HG02678 (cell line): ENCODE measurements at regions not wholly inside any gene's neighbourhood (a gene's known extent, or its start where the extent isn't known, plus 50 kb on each side); places are given as distances from the start of the nearest gene placed in this dataset.

ENCODE experiments used
- ATAC-seq: cut with Tn5 transposase; IDR thresholded peaks from one replicate; pipeline ENCODE4 v1.9.1; 2021; ENCODE audit warnings: mild to moderate bottlenecking, moderate library complexity; ENCODE audit not compliant: unreplicated experiment

DNA sequence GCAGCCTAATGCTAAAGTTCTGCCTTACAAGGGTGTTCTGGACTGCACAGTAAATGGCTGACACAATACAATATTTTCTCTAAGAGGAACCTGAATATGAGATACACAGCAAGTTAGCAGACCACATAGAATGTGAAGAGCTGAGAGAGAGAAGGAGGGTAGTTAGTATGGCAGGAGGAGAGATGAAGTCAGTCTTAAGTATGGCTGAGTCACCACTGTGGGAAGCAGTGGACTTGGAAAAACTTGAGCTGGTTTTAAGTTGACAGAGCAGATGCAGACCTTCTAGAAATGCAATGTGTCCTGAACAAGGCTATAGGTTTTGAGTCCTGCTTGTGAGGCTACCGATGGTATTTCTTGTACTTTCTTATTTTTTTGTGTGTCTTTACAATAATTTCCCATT is 172.5 kb downstream of the SH2D1A start:
- ATAC-seq: no peak

DNA sequence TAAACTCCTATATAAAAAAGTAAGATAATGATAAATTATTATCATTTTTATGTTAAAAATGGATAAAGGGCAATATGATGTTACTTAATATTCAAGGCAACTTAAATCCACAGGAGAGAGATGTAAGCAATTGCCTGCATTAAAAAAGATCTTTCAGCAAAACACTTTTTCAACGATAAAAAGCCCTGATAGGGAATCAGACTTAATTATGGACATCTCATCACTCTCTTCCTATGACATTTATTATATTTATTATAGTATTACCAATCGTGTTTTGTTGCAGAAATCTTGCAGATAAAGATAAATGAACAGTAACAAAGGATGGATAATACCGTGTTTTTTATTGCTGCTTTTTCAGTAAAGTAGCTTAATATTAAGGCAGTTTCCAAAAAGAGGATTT is 178.5 kb downstream of the SH2D1A start:
- no peak for ATAC-seq

DNA sequence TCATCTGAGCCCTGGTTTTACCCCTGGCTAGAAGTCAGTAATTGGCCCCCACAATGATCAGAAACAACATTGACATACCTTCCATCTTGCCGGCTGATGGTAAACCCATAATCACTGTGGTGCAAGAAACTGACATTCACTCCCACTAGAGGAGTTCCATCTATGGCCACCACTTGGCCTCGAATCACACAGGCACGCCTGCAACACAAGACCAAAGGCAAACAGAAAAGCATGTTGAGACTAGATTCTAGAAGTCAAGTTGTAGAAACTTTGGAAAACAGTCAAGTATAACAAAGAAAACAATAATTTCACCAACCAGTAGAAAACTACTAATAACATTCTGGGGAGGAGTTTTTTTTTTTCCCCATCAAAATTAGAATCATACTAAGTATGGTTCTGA is 183.4 kb downstream of the SH2D1A start:
- no peak for ATAC-seq

DNA sequence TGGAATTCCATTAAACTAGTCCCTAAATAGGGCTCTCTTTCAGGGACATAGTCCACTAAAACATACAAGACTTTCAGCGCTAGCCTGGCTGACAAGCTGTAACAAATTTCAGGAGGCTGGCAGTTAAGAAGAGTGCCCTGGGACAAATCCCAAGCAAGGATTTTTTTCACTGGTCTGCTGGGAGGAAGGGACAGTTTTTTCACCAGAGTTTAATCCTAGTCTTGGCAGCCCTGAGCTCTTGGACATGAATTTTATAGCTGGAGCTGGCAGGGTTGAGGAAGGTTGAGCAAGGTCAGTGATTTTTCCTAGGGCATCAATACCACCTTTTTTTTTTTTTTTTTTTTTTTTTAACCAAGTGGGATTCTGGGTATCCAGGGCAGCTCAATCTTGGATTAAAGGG is 184.4 kb downstream of the SH2D1A start:
- no peak for ATAC-seq

DNA sequence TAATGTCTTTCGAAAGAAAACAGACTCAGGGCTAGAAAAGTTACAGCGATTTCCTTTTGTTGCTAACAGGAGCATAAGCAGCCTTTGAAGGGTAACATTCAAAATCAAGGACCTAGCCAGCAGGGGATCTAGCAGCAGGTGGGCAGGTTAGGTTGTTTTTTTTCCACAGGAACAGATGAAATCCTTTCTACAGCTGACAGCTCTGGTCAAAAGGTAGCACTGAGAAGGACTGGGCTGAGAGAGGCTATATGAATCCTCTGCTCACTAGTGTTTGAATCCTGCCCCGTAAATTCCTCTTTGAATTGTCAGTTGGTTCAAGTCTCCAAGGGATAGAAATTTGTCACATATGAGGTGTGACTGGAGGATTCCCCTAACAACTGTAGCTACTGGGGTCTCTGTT is 188.2 kb downstream of the SH2D1A start:
- ATAC-seq: no peak

DNA sequence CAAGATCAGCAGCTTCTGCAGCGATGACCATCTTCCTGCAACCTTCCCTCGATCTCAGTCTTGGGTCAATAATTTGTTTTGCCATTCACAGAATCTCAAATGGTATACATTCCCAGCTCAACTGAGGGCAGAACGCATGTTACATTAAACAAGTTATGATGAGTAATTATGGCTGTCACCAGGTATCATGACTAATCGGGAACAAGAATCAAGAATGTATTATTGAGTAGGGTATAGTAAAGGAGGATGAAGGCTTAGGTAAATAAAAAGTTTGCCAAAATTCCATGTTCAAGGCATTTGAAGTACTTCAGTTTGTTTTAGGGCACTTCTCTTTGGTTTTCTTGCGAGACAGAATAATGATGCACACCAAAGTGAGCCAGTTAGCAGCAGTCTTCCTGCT is 194.1 kb downstream of the SH2D1A start:
- ATAC-seq: no peak

DNA sequence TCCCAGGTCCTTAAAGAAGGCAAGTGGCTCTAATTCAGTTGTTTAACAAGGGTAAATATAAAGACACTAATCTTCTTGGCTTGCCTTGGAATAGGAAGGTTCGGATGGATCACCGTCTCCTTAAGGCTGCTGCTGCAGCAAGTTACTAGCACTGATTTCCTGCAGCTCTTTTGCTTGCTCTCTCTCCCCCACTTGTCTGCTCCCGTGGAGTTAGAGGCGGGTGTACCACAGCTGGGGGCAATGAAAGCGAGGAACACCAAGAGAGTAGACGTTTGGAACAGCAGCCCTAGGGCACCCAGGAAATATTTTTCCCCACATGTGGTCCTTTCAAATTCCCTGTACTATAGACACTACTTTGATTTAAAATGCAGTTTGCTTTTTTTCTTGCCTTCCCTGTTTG is 202.2 kb downstream of the SH2D1A start:
- ATAC-seq: no peak

DNA sequence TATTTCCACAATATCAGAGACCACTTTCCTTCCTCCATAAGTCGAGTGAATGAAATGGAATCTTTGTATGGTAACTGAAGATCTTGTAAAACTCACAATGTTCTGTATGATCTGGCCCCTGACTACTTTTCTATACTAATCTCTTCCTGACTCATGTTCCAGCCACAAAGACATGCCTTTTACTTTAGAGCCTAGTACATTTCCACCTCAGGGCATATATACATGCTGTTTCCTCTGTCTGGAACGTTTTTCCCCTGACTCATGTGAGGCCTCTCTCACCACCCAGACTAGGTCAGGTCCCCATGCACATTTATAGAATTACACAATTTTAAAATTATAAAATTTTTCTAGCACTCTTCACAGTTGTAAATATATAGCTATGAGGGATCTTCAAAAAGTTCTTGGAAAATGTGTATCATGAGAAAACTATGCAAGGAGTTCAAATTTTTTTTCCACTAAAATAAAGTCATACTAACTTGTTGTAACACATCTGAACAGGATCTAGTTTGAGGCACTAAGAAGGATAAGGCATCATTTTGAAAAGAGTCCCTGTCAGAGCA is 208.8 kb downstream of the SH2D1A start:
- ATAC-seq: no peak

DNA sequence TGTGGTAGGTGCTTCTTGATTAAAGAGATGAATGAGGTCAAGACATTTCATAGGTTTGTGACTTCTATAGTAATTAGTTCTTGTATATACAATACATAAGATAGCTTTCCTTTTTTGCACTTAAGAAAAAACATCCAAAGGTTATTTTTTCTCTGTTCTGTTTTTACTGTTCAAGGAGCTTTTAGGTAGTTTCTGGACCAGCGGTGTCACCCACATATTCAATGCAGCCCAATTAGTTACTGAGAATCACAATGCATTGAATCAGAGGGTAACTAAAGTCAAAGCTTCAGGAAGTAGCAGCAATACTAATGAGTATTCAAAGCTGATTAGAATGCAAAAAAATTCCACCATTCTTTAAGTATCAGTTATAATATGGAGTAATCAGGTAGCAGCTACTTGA is 211.6 kb downstream of the SH2D1A start:
- no peak for ATAC-seq

DNA sequence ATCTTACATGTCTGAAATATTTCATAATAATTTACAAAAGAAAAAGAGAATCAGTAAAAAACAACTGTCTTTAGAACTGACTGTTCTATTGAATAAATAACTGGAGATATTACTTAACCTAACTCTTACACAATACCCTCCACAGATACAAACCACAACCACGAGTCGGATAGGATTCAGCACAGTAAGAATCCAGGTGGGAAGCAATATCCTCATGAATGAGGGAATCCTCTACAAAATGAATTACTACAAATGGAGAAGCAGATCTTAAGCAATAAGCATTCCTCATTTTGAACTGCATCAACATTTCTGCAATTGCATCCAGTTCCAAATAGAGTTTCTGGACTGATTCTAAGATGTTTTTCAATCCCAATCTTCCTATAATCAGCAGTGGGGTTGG is 227.1 kb downstream of the SH2D1A start:
- no peak for ATAC-seq

DNA sequence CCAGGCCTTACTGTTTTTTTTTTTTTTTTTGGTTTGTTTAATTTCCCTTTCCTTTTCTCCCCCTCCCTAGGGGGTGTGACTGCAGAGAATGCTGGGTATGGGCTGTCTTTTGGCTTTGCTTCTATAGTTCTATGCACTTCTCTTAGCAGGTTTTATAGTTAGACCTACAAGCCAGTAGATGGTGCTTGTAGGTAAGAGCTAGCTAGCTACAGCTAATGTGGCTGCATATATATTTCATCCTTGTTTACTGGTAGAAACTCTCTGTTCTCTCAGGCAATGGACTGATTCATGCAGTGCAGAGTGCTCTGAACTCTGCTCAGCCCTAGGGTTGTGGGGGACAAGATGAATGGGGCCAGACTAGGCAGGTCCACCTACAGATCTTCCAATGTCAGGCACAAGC is 246.4 kb downstream of the SH2D1A start:
- ATAC-seq: no peak

DNA sequence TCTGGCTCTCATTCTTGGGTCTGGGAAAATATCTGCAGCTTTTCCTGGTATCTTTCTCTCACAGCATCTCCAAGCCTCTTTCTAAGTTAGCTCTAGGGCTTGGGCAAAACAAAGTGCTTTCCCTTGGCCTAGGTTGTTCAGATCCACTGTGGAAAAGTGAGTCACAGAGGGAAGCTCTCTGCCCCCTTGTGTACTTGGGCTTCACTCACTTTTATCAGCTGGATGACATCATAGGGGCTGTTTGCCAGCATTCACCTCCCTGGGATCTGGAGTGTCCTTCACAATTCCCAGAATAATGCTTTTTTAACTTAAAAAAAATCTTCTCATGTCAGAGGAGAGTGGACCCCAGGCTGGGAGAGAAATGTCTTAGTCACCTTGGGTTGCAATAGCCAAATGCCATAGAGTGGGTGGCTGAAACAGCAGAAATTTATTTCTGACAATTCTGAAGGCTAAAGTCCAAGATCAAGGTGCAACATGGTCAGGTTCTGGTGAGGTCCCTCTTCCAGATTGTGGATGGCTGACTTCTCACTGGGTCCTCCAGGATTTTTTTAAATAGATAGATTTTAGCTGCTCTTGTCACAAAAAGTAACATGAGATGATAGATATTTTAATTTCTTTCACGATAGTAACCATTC is 247.8 kb downstream of the SH2D1A start:
- ATAC-seq: no peak

DNA sequence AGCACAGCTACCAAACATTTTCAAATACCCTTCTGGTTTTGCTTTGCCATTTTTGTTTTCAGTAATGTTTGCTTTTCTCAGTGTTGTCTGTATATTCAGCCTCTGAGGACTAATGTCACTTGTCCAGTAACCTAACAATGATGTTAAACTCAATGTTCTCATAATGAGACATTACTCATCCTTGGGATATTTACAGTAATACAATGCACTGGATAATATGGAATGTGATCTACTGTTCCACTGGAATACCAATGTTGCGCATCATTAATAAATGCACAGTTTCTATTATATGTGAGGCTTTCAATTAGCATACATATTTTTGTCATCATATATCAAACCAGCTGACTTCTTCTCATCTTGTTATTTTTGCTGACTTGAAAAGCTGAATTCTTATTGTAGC is 259.1 kb downstream of the SH2D1A start:
- ATAC-seq: no peak

DNA sequence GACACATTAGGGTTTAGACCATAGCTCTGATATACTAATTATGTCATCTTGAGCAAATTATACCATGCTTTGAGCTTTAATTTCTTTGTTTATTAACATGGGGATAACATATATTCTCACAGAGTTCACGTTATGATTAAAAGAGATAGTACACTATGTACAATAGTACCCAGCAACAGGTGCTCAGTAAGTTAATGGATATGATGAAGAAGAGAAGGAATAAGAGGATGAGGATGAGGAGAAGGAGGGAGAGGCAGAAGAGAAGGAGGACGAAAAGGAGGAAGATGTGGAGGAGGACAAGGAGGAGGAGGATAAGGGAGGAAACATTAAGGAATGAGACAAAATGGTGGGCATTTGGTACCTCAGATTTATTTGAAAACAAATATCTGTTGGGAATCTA is 260.4 kb downstream of the SH2D1A start:
- ATAC-seq: no peak

DNA sequence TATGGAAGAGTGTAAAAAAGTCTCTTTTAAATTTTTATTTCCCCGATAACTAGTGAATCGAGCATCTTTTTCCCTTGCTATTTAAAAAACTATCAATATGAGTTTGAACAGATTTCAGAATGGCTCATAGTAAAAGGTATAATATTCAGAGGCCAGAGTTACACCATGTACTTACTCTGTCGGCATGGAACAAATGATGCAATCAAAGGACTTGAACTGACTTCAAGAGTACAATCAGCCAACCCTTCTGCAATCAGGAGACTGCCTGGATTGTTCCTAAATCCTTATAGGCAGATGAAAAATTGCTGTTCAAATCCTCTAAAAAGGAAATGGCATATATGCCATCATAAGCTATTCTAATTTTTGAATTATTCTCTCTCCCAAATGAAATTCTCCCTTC is 273.3 kb downstream of the SH2D1A start:
- ATAC-seq: no peak

DNA sequence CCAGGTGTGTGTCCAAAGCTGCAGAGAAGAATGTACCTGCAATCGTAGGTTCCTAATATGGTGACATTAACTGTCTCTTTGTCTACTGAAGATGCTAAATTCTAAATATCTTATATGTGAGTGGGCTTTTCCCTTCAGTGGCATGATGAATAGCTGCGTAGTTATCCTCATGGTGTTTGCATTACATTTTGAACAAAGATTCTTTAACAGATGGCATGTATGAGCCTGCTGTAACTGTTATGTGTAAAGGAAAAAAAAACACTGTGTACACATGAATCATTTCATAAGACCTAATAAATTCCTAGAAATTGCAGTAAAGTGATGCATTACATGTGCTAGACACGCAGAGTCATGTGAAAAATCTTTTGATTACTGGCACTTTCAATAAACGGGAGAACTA is 288.0 kb downstream of the SH2D1A start:
- ATAC-seq: no peak

DNA sequence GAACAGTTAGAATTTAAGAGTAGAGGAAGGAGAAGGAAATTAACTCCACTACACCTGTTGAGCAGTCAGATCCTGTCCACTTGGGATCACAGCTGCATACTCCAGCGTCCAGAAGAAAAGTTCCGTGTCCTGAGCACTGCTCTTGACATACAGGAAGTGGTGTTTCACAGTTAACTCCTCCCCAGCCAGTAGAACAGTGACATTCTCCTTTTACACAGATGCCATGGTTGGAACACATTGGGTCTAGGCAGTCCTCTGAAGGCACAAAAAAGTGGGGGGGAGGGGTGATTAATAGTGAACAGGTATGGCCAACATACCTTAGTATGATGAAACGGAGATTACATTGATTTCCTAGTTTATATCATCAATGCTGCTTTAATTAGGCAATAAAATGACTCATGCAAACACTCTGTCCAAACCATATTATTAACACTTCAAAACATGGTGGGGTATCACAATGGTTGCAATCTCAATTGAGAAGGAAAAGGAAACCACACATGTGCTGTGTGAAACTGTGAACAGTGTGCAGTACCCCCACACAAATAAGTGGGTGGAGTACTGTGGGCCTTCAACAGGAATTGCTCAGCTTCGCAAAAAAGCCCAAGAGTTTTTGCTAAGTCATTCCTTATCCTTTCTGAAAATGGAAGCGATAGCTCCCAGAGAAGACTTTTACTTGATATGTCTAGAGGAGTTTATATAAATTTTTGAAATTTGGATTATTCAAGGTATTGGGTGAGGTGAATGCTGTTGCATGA is 295.6 kb downstream of the SH2D1A start:
- ATAC-seq: no peak

DNA sequence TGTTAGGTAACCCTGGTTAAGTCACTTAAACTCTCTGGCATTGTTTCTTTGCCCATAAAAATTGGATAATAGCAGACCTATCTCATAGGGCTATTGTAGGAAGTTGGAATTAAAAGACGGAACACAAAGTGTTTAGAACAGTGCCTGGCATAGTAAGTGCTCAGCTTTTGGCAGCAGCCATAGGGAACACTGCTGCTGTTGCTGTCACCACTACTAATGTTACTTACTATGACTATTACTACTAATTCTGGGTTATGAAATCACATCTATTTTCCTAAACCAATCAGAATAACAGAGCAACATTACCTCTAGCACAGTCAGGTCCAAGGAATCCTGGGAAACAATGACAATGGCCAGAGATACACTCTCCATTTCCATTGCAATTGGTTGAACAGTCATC is 300.0 kb downstream of the SH2D1A start:
- no peak for ATAC-seq

DNA sequence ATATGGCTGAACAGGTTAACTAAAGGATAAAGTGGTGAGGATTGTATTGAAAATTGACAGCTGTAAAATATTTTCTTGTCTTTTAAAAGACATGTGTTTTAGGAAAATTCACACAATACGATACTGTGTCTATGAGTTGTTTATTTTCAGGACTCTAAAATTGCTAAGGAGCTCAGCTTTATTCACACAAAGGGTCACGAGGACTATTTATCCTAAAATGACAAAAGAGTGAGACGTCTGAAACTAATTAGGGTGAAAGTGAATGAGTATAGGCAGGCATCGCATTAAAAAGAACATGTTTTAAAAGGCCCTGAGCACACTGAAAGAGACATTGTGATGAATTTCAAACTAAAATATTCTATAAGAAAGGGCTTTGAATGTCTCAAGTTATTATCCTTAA is 304.7 kb downstream of the SH2D1A start:
- ATAC-seq: no peak

DNA sequence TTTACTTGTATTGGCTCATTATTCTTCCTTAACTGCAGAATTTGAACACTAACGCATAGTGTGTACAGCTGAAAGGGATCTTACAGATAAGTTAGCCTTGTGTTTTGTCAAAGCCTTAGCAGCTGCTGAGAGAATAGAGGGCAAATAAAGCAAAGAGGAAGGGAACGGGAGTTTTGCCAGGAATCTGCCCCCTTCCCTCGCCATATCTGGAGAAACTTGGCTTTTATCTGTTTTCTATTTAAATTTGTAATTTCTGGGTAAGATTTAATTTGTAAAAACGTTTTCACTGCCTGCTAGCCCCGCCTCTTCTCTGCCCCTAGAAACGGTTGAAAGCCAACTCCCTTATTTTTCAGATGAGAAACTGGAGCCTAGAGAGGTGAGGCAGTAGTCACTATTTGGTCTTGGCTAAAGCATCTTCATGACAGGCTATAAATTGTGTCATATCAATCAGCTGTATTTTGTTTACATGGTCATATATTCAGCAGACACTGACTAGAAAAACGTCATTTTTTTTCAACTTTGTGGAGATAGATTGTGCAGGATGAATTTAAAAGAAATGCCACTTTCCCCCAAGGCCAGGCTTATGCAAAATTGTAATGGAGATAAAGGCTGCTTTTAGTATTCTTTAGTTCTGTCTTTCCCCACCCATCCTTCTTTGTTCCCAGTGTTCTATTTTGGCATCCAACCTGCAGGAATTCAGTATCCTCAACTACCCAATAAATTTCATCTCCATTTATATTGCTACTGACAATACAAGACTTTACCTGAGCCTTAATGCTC is 319.4 kb downstream of the SH2D1A start:
- no peak for ATAC-seq

DNA sequence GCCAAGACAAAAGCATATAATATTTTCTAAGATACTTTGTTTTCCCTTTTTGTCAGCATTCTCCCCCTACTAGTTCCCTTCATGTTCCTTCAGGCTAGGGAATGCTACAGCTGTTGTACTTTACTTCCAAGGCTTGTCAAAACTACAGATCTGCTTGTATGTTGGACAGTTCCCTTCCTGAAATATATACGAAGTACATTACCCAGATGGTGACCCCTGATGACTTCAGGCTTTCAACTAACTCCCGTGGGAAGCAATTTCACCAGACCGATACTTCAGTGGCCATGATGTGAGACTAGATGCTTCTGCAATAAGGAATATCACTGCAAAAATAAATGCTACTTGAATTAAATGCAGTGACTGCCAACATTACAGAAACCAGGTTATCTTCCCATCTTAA is 332.8 kb downstream of the SH2D1A start:
- ATAC-seq: no peak

DNA sequence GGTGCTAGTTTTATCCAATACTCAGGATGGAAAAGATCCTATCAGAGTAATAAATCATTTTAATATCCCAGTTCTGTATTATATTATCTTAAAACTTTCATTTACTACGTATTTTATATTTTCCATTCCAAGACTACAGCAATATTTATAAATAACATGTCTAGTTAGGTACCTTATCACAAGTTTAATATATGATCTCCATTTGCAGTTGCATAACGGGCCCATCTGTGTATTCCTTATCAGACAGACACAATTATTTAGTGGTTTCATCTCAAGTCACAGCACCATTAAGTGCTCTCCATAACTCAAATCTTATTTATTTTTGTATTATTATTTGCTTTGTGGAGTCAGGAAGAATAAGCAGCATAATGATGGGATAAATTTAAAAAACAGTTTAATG is 333.9 kb downstream of the SH2D1A start:
- no peak for ATAC-seq
